Suprapubic skin (tissue), 3 donors: ENCODE measurements at regions not wholly inside any gene's neighbourhood (a gene's known extent, or its start where the extent isn't known, plus 50 kb on each side); places are given as distances from the start of the nearest gene placed in this dataset.

ENCODE experiments used
- POLR2A ChIP-seq, 2 donors: fragments of 450-650 bp; IDR thresholded peaks; one replicate each; pipeline ENCODE4 v1.6.1; 2017; ENCODE audit warnings: antibody characterized with exemption in 2 of 2, mild to moderate bottlenecking in 2 of 2, moderate library complexity in 2 of 2
- TF ChIP-seq, protein P1 (sequence below), 2 donors: fragments of 200-600 bp in 1 of 2; fragments of 450-650 bp in 1 of 2; sonication (generic) in 1 of 2; IDR thresholded peaks; one replicate each; pipeline ENCODE4 v1.5.1; 2016 to 2019; ENCODE audit warnings: antibody characterized with exemption in 2 of 2, mild to moderate bottlenecking in 1 of 2, moderate library complexity in 1 of 2

DNA sequence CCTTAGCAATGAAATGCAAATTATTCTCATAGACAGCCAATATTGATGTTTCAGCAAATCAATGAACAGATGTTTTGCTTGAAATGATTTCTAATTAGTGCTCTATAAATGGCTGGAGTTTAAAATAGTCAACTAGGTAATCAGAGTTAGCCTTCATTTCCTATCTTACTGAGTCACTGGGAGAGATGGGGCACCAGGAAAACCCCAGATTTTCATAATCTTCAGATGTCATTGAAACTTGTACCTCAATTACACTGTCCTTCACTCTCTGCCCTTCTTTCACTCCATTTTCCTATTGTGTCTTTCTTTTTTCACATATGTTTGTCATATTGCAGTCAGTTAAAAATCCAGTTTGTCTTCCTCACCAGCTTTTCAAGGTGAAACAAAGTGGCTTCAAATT lies 92.7 kb downstream of the C12orf75 start:
- TF ChIP-seq, protein P1, sequence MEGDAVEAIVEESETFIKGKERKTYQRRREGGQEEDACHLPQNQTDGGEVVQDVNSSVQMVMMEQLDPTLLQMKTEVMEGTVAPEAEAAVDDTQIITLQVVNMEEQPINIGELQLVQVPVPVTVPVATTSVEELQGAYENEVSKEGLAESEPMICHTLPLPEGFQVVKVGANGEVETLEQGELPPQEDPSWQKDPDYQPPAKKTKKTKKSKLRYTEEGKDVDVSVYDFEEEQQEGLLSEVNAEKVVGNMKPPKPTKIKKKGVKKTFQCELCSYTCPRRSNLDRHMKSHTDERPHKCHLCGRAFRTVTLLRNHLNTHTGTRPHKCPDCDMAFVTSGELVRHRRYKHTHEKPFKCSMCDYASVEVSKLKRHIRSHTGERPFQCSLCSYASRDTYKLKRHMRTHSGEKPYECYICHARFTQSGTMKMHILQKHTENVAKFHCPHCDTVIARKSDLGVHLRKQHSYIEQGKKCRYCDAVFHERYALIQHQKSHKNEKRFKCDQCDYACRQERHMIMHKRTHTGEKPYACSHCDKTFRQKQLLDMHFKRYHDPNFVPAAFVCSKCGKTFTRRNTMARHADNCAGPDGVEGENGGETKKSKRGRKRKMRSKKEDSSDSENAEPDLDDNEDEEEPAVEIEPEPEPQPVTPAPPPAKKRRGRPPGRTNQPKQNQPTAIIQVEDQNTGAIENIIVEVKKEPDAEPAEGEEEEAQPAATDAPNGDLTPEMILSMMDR (IDR thresholded peaks at IDR 0.05), result no peak
- TF ChIP-seq POLR2A (IDR thresholded peaks at IDR 0.05), result no peak
